Mesothelial cell of epicardium (in vitro differentiated cells): ENCODE measurements at regions not wholly inside any gene's neighbourhood (a gene's known extent, or its start where the extent isn't known, plus 50 kb on each side); places are given as distances from the start of the nearest gene placed in this dataset.

ENCODE experiments used
- DNase-seq, 2 experiments: peaks; one replicate each; pipeline ENCODE4 v3.0.0; 2021; ENCODE audit warnings: low spot score in 2 of 2; ENCODE audit not compliant: unreplicated experiment in 2 of 2
- H3K27ac Mint-ChIP-seq: 2 replicates; pipeline ENCODE4 v1.8.0; 2021; ENCODE audit warnings: mixed read lengths
- H3K27me3 Mint-ChIP-seq: 2 replicates; pipeline ENCODE4 v1.8.0; 2021; ENCODE audit warnings: low read depth, mixed read lengths
- H3K36me3 Mint-ChIP-seq: 2 replicates; pipeline ENCODE4 v1.8.0; 2021; ENCODE audit warnings: mixed read lengths
- H3K4me1 Mint-ChIP-seq: 2 replicates; pipeline ENCODE4 v1.8.0; 2021; ENCODE audit warnings: mixed read lengths
- H3K4me3 Mint-ChIP-seq: 2 replicates; pipeline ENCODE4 v1.8.0; 2021; ENCODE audit warnings: mild to moderate bottlenecking, moderate library complexity, mixed read lengths
- H3K9me3 Mint-ChIP-seq: 2 replicates; pipeline ENCODE4 v1.8.0; 2021; ENCODE audit warnings: mixed read lengths
- CTCF ChIP-seq: fragments of 200-600 bp; sonication (generic); IDR thresholded peaks from one replicate; pipeline ENCODE4 v1.5.0; 2021; ENCODE audit warnings: antibody characterized with exemption; ENCODE audit not compliant: unreplicated experiment

- Mint-ChIP-seq H3K4me1 (peaks cover 61% of the 10 kb centered on the region), H3K27ac (peak overlapping the region; percentile 92), H3K4me3 (no peak overlapping the region), H3K9me3 (peaks cover 14% of the 10 kb centered on the region), H3K27me3 (no peaks in the 10 kb centered on the region), H3K36me3 (peaks cover 14% of the 10 kb centered on the region)
- no peak for TF ChIP-seq CTCF
- DNase-seq: no peak
Measured at GRCh38 chr5:68456756-68457217, 241.2 kb downstream of the PIK3R1 start.

- Mint-ChIP-seq H3K36me3 (peaks cover 14% of the 10 kb centered on the region), H3K9me3 (peaks cover 14% of the 10 kb centered on the region), H3K27me3 (no peaks in the 10 kb centered on the region), H3K4me3 (no peak overlapping the region), H3K27ac (peak overlapping the region; percentile 92), H3K4me1 (peaks cover 57% of the 10 kb centered on the region)
- DNase-seq: no peak
- TF ChIP-seq CTCF: no peak
Measured at GRCh38 chr5:68457285-68457684, 241.7 kb downstream of the PIK3R1 start.

GRCh38 chr5:68458416-68459021, 243.0 kb downstream of the PIK3R1 start:
- Mint-ChIP-seq H3K4me3 (no peak overlapping the region), H3K27me3 (no peaks in the 10 kb centered on the region), H3K27ac (peak overlapping the region; percentile 88), H3K4me1 (peaks cover 50% of the 10 kb centered on the region), H3K9me3 (peaks cover 6% of the 10 kb centered on the region), H3K36me3 (peaks cover 6% of the 10 kb centered on the region)
- TF ChIP-seq CTCF: no peak
- DNase-seq: no peak

- no peaks in the 10 kb centered on the region for H3K27me3 Mint-ChIP-seq
- H3K4me3 Mint-ChIP-seq: no peak overlapping the region
- TF ChIP-seq CTCF: no peak
- H3K9me3 Mint-ChIP-seq: no peaks in the 10 kb centered on the region
- peak overlapping the region; percentile 62 for H3K27ac Mint-ChIP-seq
- no peaks in the 10 kb centered on the region for H3K36me3 Mint-ChIP-seq
- DNase-seq: no peak
- peaks cover 50% of the 10 kb centered on the region for H3K4me1 Mint-ChIP-seq
Measured at GRCh38 chr5:68459093-68459809, 243.7 kb downstream of the PIK3R1 start.

GRCh38 chr5:68459810-68460139, 244.2 kb downstream of the PIK3R1 start:
- Mint-ChIP-seq H3K4me3 (no peak overlapping the region), H3K4me1 (peaks cover 50% of the 10 kb centered on the region), H3K27ac (peak overlapping the region; percentile 15), H3K27me3 (no peaks in the 10 kb centered on the region), H3K9me3 (no peaks in the 10 kb centered on the region), H3K36me3 (no peaks in the 10 kb centered on the region)
- no peak for DNase-seq
- no peak for TF ChIP-seq CTCF
